ENCODE measurements at regions not wholly inside any gene's neighbourhood (a gene's known extent, or its start where the extent isn't known, plus 50 kb on each side); places are given as distances from the start of the nearest gene placed in this dataset.

GRCh38 chr13:50238922-50239321, 223.7 kb downstream of the KCNRG start:
- Histone ChIP-seq H3K36me3 (no peaks in the 10 kb centered on the region), H3K4me1 (no peaks in the 10 kb centered on the region), H3K27me3 (no peaks in the 10 kb centered on the region), H3K27ac (no peak overlapping the region), H3K4me3 (no peak overlapping the region), H3K9me3 (no peaks in the 10 kb centered on the region)
- no peak for DNase-seq (ENCODE audit: low spot score in 2 of 2)
- intact Hi-C loops (cut with DNase I): no loop called here
- TF ChIP-seq CTCF (IDR thresholded peaks at IDR 0.05): no peak

GRCh38 chr13:50241479-50241878, 226.2 kb downstream of the KCNRG start:
- Histone ChIP-seq H3K9me3 (no peaks in the 10 kb centered on the region), H3K4me3 (no peak overlapping the region), H3K4me1 (no peaks in the 10 kb centered on the region), H3K27me3 (no peaks in the 10 kb centered on the region), H3K27ac (no peak overlapping the region), H3K36me3 (no peaks in the 10 kb centered on the region)
- DNase-seq (ENCODE audit: low spot score in 2 of 2): no peak
- intact Hi-C loops (cut with DNase I): no loop called here
- no peak for TF ChIP-seq CTCF (IDR thresholded peaks at IDR 0.05)

- Histone ChIP-seq H3K27me3 (no peaks in the 10 kb centered on the region), H3K9me3 (no peaks in the 10 kb centered on the region), H3K4me3 (no peak overlapping the region), H3K36me3 (no peaks in the 10 kb centered on the region), H3K4me1 (no peaks in the 10 kb centered on the region), H3K27ac (no peak overlapping the region)
- no peak for TF ChIP-seq CTCF (IDR thresholded peaks at IDR 0.05)
- intact Hi-C loops (cut with DNase I): no loop called here
- no peak for DNase-seq (ENCODE audit: low spot score in 2 of 2)
Measured at GRCh38 chr13:50243931-50244330, 228.7 kb downstream of the KCNRG start.

- Histone ChIP-seq H3K27me3 (no peaks in the 10 kb centered on the region), H3K4me3 (no peak overlapping the region), H3K4me1 (no peaks in the 10 kb centered on the region), H3K36me3 (no peaks in the 10 kb centered on the region), H3K9me3 (no peaks in the 10 kb centered on the region), H3K27ac (no peak overlapping the region)
- DNase-seq (ENCODE audit: low spot score in 2 of 2): no peak
- no peak for TF ChIP-seq CTCF (IDR thresholded peaks at IDR 0.05)
- intact Hi-C loops (cut with DNase I): no loop called here
Measured at GRCh38 chr13:50244355-50244712, 229.1 kb downstream of the KCNRG start.

- no peaks in the 10 kb centered on the region for H3K36me3 ChIP-seq
- intact Hi-C loops (cut with DNase I): no loop called here
- DNase-seq (ENCODE audit: low spot score in 2 of 2): no peak
- peak overlapping the region in 1 of 2 donors; percentile 14 for H3K27ac ChIP-seq
- H3K9me3 ChIP-seq: no peaks in the 10 kb centered on the region
- no peak overlapping the region for H3K4me3 ChIP-seq
- no peaks in the 10 kb centered on the region for H3K4me1 ChIP-seq
- TF ChIP-seq CTCF (IDR thresholded peaks at IDR 0.05): no peak
- H3K27me3 ChIP-seq: no peaks in the 10 kb centered on the region
Measured at GRCh38 chr13:50244713-50245574, 229.7 kb downstream of the KCNRG start.
